ENCODE measurements at regions not wholly inside any gene's neighbourhood (a gene's known extent, or its start where the extent isn't known, plus 50 kb on each side); places are given as distances from the start of the nearest gene placed in this dataset.

DNA sequence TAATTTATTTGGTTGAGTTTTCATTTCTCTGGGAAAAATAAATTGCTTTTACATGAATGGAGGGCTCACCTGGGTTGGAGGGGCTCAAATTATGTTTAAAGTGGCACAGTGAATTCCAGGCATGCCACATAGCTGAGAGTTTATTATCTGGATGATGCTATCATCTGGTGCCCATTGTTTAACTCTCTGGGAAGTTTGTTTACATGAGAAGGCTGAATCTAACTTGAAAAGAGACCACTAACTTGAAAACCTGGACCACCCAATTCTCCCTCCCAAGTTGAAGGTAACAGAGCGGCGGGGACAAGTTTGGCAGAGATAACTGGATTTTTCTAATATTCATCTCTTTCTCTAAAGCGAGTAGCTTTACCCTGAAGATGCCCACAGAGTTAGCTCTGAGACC is 321.5 kb upstream of the GHITM start:
- TF ChIP-seq CTCF (IDR thresholded peaks at IDR 0.05), result no peak

GRCh38 chr10:83819609-83820008 is 319.7 kb upstream of the GHITM start:
- no peak for TF ChIP-seq CTCF (IDR thresholded peaks at IDR 0.05)

GRCh38 chr10:83820033-83820432 is 319.3 kb upstream of the GHITM start:
- no peak for TF ChIP-seq CTCF (IDR thresholded peaks at IDR 0.05)

GRCh38 chr10:83824099-83824498 is 315.2 kb upstream of the GHITM start:
- no peak for TF ChIP-seq CTCF (IDR thresholded peaks at IDR 0.05)

DNA sequence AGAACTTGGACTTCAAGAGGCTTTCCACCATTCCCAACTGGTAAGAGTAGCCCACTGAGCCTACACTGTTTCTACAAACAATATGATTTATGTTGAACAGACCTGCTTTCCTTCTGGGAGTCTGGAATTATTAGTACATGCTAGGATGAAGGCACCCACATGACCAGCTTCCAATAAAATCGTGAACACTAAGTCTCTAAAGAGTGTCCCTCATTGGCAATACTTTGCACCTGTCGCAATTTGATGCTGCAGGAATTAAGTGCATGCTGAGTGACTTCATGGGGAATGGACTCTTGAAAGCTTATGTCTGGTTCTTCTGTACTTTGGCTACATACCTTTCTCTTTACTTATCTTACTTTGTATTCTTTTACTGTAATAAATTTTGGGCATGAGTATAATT is 305.2 kb upstream of the GHITM start:
- no peak for TF ChIP-seq CTCF (IDR thresholded peaks at IDR 0.05)

- no peak for TF ChIP-seq CTCF (IDR thresholded peaks at IDR 0.05)
Observed at GRCh38 chr10:83835945-83836745, 303.2 kb upstream of the GHITM start.

DNA sequence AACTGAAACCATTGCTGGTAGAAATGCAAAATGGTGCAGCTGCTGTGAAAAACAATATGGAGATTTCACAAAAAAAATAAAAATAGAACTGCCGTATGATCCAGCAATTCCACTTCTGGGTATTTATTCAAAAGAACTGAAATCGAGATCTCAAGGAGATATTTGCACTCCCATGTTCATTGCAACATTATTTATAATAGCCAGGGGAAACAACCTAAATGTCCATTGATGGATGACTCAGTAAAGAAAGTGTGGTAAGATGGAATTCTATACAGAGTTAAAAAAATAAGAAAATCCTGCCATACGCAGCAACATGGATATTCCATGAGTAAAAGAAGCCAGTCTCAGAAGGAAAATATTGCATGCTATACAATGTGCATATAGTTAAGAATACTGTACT is 290.6 kb upstream of the GHITM start:
- no peak for TF ChIP-seq CTCF (IDR thresholded peaks at IDR 0.05)

- TF ChIP-seq CTCF (IDR thresholded peaks at IDR 0.05), result no peak
Observed at GRCh38 chr10:83849150-83849549, 290.2 kb upstream of the GHITM start.
